Gastrocnemius medialis (tissue), 4 donors: ENCODE measurements at regions not wholly inside any gene's neighbourhood (a gene's known extent, or its start where the extent isn't known, plus 50 kb on each side); places are given as distances from the start of the nearest gene placed in this dataset.

Experiments
- CTCF ChIP-seq, 5 experiments: fragments of 450-650 bp in 3 of 5; fragments of 200-600 bp in 2 of 5; sonication (generic) in 2 of 5; IDR thresholded peaks in 4 of 5; conservative IDR thresholded peaks in 1 of 5; 1 replicate in 4 of 5; 2 replicates in 1 of 5; pipeline ENCODE4 v1.5.1; 2016 to 2019; ENCODE audit warnings: antibody characterized with exemption in 5 of 5, mild to moderate bottlenecking in 3 of 5, moderate library complexity in 3 of 5
- POLR2A ChIP-seq, 2 donors: fragments of 450-650 bp; IDR thresholded peaks; one replicate each; pipeline ENCODE4 v1.6.1; 2017; ENCODE audit warnings: antibody characterized with exemption in 2 of 2, mild to moderate bottlenecking in 2 of 2, moderate library complexity in 2 of 2

- TF ChIP-seq POLR2A (IDR thresholded peaks at IDR 0.05) (no peak), CTCF (IDR thresholded peaks at IDR 0.05 in 4 of 5, conservative IDR thresholded peaks at IDR 0.05 in 1 of 5) (no peak)
Observed at GRCh38 chr4:144423930-144424329, 222.0 kb upstream of the HHIP start.
